SK-N-SH (cell line): ENCODE measurements at regions not wholly inside any gene's neighbourhood (a gene's known extent, or its start where the extent isn't known, plus 50 kb on each side); places are given as distances from the start of the nearest gene placed in this dataset.

Experiments used
- EP300 ChIP-seq, 2 experiments: IDR thresholded peaks; 2 replicates each; pipeline versions ENCODE4 v1.4.0 to v1.6.1; 2012; ENCODE audit warnings: borderline replicate concordance in 1 of 2, low read depth in 1 of 2, low read length in 1 of 2
- FOXJ3 ChIP-seq: sonication (generic); formaldehyde crosslinking; IDR thresholded peaks from 2 replicates; pipeline ENCODE4 v1.5.1; 2020; ENCODE audit warnings: mild to moderate bottlenecking, missing genetic modification reagents
- NRF1 ChIP-seq: IDR thresholded peaks from 2 replicates; pipeline ENCODE4 v1.6.1; 2012; ENCODE audit warnings: low read depth, mild to moderate bottlenecking, low read length
- POLR2AphosphoS5 ChIP-seq: IDR thresholded peaks from 2 replicates; pipeline ENCODE4 v1.6.1; 2012; ENCODE audit warnings: low read depth, low read length
- REST ChIP-seq: IDR thresholded peaks from 2 replicates; pipeline ENCODE4 v1.6.1; 2012; ENCODE audit warnings: mild to moderate bottlenecking, low read depth, low read length, moderate library complexity
- TCF12 ChIP-seq: IDR thresholded peaks from 2 replicates; pipeline ENCODE4 v1.4.0; 2012
- TF ChIP-seq, protein P1 (sequence below): fragments of 200-600 bp; sonication (generic); IDR thresholded peaks from 2 replicates; pipeline ENCODE4 v1.6.1; 2017; ENCODE audit warnings: antibody characterized with exemption, mild to moderate bottlenecking, moderate library complexity

DNA sequence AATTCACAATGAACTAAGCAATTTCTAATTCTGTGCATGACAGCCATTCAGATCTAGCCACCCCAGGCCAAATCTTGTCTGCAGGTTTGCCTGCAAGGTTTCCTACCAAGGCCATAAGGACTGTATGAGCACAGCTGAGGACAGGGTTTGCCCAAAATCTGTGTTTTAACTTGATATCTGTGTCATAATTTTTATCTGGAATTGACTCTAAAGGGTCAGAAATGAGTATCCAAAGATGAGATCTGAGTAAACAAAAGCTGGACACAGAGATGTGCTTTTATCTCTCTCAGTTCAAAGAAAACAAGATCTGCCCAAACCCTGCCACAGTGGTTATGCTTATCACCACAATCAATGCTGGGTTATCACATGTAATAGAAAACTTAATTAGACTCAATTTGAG, 154.6 kb upstream of the COL8A1 start:
- TF ChIP-seq, protein P1, sequence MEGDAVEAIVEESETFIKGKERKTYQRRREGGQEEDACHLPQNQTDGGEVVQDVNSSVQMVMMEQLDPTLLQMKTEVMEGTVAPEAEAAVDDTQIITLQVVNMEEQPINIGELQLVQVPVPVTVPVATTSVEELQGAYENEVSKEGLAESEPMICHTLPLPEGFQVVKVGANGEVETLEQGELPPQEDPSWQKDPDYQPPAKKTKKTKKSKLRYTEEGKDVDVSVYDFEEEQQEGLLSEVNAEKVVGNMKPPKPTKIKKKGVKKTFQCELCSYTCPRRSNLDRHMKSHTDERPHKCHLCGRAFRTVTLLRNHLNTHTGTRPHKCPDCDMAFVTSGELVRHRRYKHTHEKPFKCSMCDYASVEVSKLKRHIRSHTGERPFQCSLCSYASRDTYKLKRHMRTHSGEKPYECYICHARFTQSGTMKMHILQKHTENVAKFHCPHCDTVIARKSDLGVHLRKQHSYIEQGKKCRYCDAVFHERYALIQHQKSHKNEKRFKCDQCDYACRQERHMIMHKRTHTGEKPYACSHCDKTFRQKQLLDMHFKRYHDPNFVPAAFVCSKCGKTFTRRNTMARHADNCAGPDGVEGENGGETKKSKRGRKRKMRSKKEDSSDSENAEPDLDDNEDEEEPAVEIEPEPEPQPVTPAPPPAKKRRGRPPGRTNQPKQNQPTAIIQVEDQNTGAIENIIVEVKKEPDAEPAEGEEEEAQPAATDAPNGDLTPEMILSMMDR: no peak
- TF ChIP-seq TCF12 (no peak), POLR2AphosphoS5 (no peak), NRF1 (no peak), FOXJ3 (CRISPR knock-in tag) (no peak), EP300 (IDR thresholded peaks at IDR 0.05; ENCODE audit: borderline replicate concordance in 1 of 2, low read depth in 1 of 2, low read length in 1 of 2) (no peak), REST (no peak)
